Natural killer cell (primary cell): ENCODE measurements at regions not wholly inside any gene's neighbourhood (a gene's known extent, or its start where the extent isn't known, plus 50 kb on each side); places are given as distances from the start of the nearest gene placed in this dataset.

Experiments used
- ATAC-seq, 3 donors: fragments of 150-1000 bp in 2 of 3; fragments of 200-7000 bp in 1 of 3; cut with Tn5 transposase; 1 replicate in 1 of 3; 2 replicates in 2 of 3; pipeline ENCODE4 v1.10.0; 2021; ENCODE audit warnings: mild to moderate bottlenecking in 2 of 3, moderate library complexity in 2 of 3
- DNase-seq, 2 donors: peaks; one replicate each; pipeline versions ENCODE4 v3.0.0 to v3.0.0-alpha.2; 2013 to 2021; ENCODE audit warnings: mixed read lengths in 1 of 2
- H3K27ac ChIP-seq: one replicate; pipeline ENCODE4 v1.5.1; 2013; ENCODE audit warnings: mild to moderate bottlenecking, low read length
- H3K27me3 ChIP-seq: one replicate; pipeline ENCODE4 v1.6.1; 2013; ENCODE audit warnings: low read length; ENCODE audit not compliant: control insufficient read depth, insufficient read depth
- H3K36me3 ChIP-seq: one replicate; pipeline ENCODE4 v1.6.1; 2013; ENCODE audit warnings: low read length; ENCODE audit not compliant: control insufficient read depth, insufficient read depth
- H3K4me1 ChIP-seq: one replicate; pipeline ENCODE4 v1.6.1; 2013; ENCODE audit warnings: low read length; ENCODE audit not compliant: control insufficient read depth, insufficient read depth
- H3K4me3 ChIP-seq: one replicate; pipeline ENCODE4 v1.5.1; 2013; ENCODE audit warnings: low read length
- H3K9me3 ChIP-seq: one replicate; pipeline ENCODE4 v1.6.1; 2013; ENCODE audit warnings: low read length; ENCODE audit not compliant: control insufficient read depth, insufficient read depth
- H3K27ac Mint-ChIP-seq, 2 donors: one replicate each; pipeline ENCODE4 v1.8.0; 2022; ENCODE audit warnings: mild to moderate bottlenecking in 2 of 2, mixed read lengths in 2 of 2, moderate library complexity in 1 of 2
- H3K27me3 Mint-ChIP-seq, 2 donors: one replicate each; pipeline ENCODE4 v1.8.0; 2022; ENCODE audit warnings: low read depth in 2 of 2, mixed read lengths in 2 of 2
- H3K36me3 Mint-ChIP-seq: one replicate; pipeline ENCODE4 v1.8.0; 2022; ENCODE audit warnings: mixed read lengths
- H3K4me1 Mint-ChIP-seq, 2 donors: one replicate each; pipeline ENCODE4 v1.8.0; 2022; ENCODE audit warnings: mixed read lengths in 2 of 2
- H3K4me3 Mint-ChIP-seq: one replicate; pipeline ENCODE4 v1.8.0; 2022; ENCODE audit warnings: mild to moderate bottlenecking, moderate library complexity, mixed read lengths
- H3K9me3 Mint-ChIP-seq, 2 donors: one replicate each; pipeline ENCODE4 v1.8.0; 2022; ENCODE audit warnings: mixed read lengths in 2 of 2
- CTCF ChIP-seq: fragments of 200-600 bp; IDR thresholded peaks from one replicate; pipeline ENCODE4 v1.8.0; 2022; ENCODE audit warnings: antibody characterized with exemption
- WGBS: methylation state at CpG from one replicate; pipeline ENCODE4 v1.1.7; 2013; ENCODE audit warnings: missing lambda C conversion rate; ENCODE audit not compliant: insufficient coverage; 5-methylcytosine and 5-hydroxymethylcytosine counted together
- intact Hi-C: fragments of 100-400 bp; cut with micrococcal nuclease; formaldehyde crosslinking; loops from one replicate; pipeline ENCODE4 v1.14.2; 2022

GRCh38 chrX:26908218-26908617 is 554.9 kb downstream of the PPP4R3C start:
- intact Hi-C loops = no loop called here
- no peaks in the 10 kb centered on the region for H3K27me3 Mint-ChIP-seq
- no peak for TF ChIP-seq CTCF

GRCh38 chrX:26889574-26889973 is 573.6 kb downstream of the PPP4R3C start:
- Histone ChIP-seq H3K36me3 (no peaks in the 10 kb centered on the region), H3K27me3 (no peaks in the 10 kb centered on the region), H3K4me3 (no peak overlapping the region), H3K27ac (no peak overlapping the region), H3K4me1 (no peaks in the 10 kb centered on the region), H3K9me3 (no peaks in the 10 kb centered on the region)
- peaks cover 2 to 11% of the 10 kb centered on the region in 2 donors for H3K9me3 Mint-ChIP-seq
- no peak overlapping the region for H3K4me3 Mint-ChIP-seq
- WGBS = 82% methylated on average over 1 of the region's 3 CpGs
- no peak for DNase-seq
- no peaks in the 10 kb centered on the region for H3K4me1 Mint-ChIP-seq
- H3K36me3 Mint-ChIP-seq = peaks cover 10% of the 10 kb centered on the region
- H3K27me3 Mint-ChIP-seq = no peaks in the 10 kb centered on the region
- no peak overlapping the region for H3K27ac Mint-ChIP-seq
- no peak for ATAC-seq
- intact Hi-C loops = no loop called here
- TF ChIP-seq CTCF = no peak

More at GRCh38 chrX:26908218-26908617, 554.9 kb downstream of the PPP4R3C start:
- Histone ChIP-seq H3K9me3 (no peaks in the 10 kb centered on the region), H3K27ac (no peak overlapping the region), H3K27me3 (no peaks in the 10 kb centered on the region), H3K4me3 (no peak overlapping the region), H3K36me3 (no peaks in the 10 kb centered on the region), H3K4me1 (no peaks in the 10 kb centered on the region)
- no CpG with 5 or more reads among the region's 1 CpG for WGBS
- H3K9me3 Mint-ChIP-seq = peaks cover 3 to 8% of the 10 kb centered on the region in 2 donors
- no peaks in the 10 kb centered on the region for H3K4me1 Mint-ChIP-seq
- H3K4me3 Mint-ChIP-seq = no peak overlapping the region
- no peak overlapping the region for H3K27ac Mint-ChIP-seq
- no peaks in the 10 kb centered on the region for H3K36me3 Mint-ChIP-seq
- no peak for DNase-seq
- no peak for ATAC-seq

GRCh38 chrX:26873736-26874135 is 589.4 kb downstream of the PPP4R3C start:
- no peaks in the 10 kb centered on the region for H3K4me1 ChIP-seq
- H3K27me3 ChIP-seq = no peaks in the 10 kb centered on the region
- H3K36me3 Mint-ChIP-seq = no peaks in the 10 kb centered on the region
- no peak overlapping the region for H3K4me3 ChIP-seq
- H3K27me3 Mint-ChIP-seq = no peaks in the 10 kb centered on the region
- H3K9me3 Mint-ChIP-seq = peaks cover 2 to 4% of the 10 kb centered on the region in 2 donors
- no peaks in the 10 kb centered on the region for H3K4me1 Mint-ChIP-seq
- ATAC-seq = no peak
- H3K9me3 ChIP-seq = no peaks in the 10 kb centered on the region
- WGBS = 93% methylated on average over 25 of the region's 29 CpGs
- no peak overlapping the region for H3K4me3 Mint-ChIP-seq
- H3K27ac ChIP-seq = no peak overlapping the region
- intact Hi-C loops = no loop called here
- no peaks in the 10 kb centered on the region for H3K36me3 ChIP-seq
- no peak for DNase-seq
- TF ChIP-seq CTCF = no peak
- no peak overlapping the region for H3K27ac Mint-ChIP-seq

- Histone ChIP-seq H3K4me3 (no peak overlapping the region), H3K27ac (no peak overlapping the region), H3K4me1 (no peaks in the 10 kb centered on the region), H3K36me3 (no peaks in the 10 kb centered on the region), H3K9me3 (no peaks in the 10 kb centered on the region), H3K27me3 (no peaks in the 10 kb centered on the region)
- DNase-seq (no peak), ATAC-seq (no peak)
- 89% methylated on average over 1 of the region's 1 CpG for WGBS
- TF ChIP-seq CTCF = no peak
- Mint-ChIP-seq H3K9me3 (peaks cover 2 to 4% of the 10 kb centered on the region in 2 donors), H3K27ac (no peak overlapping the region), H3K4me3 (no peak overlapping the region), H3K4me1 (no peaks in the 10 kb centered on the region), H3K27me3 (no peaks in the 10 kb centered on the region), H3K36me3 (no peaks in the 10 kb centered on the region)
- intact Hi-C loops = no loop called here
Measured at GRCh38 chrX:26871967-26872366, 591.2 kb downstream of the PPP4R3C start.
